GM21390 (cell line): ENCODE measurements at regions not wholly inside any gene's neighbourhood (a gene's known extent, or its start where the extent isn't known, plus 50 kb on each side); places are given as distances from the start of the nearest gene placed in this dataset.
"Not testable (repeated sequence)": the region's sequence is repeated elsewhere in the genome, so short reads cannot be mapped to it uniquely, and the experiment has no call there.

Experiments used
- ATAC-seq: cut with Tn5 transposase; IDR thresholded peaks from one replicate; pipeline ENCODE4 v1.9.1; 2021; ENCODE audit not compliant: unreplicated experiment

DNA sequence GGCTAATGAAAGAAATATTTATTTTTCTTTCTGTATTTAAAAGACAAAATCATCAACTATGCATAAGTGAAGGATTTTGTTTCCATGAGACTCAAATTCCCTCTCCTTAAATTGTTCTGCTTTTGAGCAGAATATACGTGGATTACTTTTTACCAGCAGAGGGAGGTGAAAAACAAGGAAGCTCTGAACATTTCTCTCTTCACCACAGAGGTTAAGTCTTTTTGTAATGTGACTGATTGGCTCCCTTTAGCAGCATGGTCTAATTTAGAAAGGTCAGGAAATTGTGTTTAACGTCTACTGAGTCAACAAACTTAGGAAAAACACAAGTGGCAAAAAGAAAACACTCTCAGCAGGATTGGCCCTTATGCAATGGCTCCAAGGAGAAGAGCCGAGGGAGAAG lies 55.1 kb upstream of the F9 start:
- no peak for ATAC-seq

DNA sequence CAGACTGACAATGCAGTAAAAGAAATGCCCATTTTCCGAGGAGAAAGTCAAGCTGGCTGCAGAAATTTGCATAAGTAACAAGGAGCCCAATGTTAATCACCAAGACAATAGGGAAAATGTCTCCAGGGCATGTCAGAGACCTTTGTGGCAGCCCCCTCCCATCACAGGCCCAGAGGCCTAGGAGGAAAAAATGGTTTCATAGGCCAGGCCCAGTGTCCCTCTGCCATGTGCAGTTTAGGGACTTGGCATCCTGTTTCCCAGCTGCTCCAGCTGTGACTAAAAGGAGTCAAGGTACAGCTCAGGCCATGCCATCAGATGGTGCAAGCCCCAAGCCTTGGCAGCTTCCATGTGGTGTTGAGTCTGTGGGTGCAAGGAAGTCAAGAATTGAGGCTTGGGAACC lies 68.6 kb upstream of the F9 start:
- not testable (repeated sequence) for ATAC-seq

DNA sequence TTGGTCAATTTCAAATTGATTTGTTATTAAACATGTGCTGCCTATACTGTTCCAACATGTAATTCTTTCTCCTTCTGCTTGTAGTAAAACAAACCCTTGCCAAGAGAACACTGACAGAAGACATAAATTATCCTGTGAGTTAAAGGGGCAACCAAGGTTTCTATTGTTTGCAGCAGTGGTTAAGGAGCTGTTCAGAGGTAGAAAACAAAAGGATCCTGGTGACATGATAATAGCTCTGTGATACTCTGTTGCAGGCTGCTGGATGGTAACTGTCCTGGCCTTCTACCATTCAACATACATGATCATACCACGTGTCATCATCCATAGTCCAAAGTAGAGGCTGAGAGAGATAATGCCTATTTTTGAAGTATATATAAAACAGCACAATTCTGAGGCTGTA lies 75.8 kb upstream of the F9 start:
- no peak for ATAC-seq

GRCh38 chrX:139448996-139449395 lies 81.5 kb upstream of the F9 start:
- no peak for ATAC-seq

GRCh38 chrX:139446832-139447231 lies 83.7 kb upstream of the F9 start:
- ATAC-seq, result no peak

- ATAC-seq, result no peak
Measured at GRCh38 chrX:139429913-139430312, 100.6 kb upstream of the F9 start.

GRCh38 chrX:139423186-139423585 lies 107.4 kb upstream of the F9 start:
- ATAC-seq, result no peak

DNA sequence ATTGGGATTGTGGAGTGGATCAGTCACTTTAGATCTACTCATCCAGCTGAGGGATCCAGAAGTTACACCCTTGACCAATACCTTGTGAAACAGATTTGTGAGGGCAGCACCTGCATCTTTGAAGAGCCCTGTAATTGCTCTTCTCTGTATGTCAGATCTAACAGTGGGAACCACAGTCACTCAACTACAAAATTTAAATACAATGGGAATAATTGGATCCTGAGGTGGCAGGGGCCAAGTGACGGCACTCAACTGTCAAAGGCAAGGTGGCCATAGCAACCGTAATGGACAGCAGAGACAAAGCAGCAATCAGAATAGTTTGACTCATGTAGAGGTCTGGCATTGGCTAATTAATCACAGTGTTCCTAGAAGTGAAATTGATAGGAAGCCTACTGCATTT lies 132.3 kb upstream of the F9 start:
- ATAC-seq, result not testable (repeated sequence)

DNA sequence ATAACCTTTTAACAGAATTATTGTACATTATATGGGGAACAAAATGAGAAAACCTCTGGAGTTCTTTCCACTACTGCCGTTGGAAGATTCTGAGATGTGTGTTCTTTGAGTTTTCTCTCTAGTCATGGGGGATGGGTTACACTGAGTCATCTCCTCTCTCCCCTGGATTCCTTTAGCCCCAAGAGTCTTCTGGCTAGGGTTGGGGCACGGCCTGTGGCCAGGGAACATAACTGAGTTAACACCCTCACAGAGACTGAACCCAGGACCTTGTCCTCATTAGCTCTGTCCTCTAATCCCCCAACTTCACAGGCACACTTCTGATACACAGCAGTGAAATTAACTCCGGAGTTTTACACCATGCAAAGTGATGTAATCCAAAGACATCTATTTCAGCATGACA lies 142.3 kb upstream of the F9 start:
- no peak for ATAC-seq

DNA sequence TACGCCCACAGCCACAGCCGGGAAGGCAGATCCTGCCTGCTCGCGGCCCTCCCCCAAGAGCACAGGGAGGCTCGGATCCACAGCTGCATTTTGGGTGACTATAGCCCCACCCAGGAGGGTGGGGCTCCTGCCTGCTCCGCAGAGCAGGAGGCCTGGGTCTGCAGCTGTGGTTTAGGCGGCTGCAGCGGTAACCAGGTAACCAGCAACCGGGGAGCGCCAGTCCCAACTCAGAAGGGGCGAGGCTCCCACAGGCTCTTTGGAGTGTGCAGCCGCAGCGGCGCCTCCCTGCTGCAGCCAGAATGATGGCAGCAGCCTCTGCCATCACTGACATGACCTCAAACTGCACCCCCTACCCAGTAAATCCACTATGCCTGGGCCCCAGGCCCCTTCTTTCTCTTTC lies 148.0 kb upstream of the F9 start:
- no peak for ATAC-seq

- not testable (repeated sequence) for ATAC-seq
Measured at GRCh38 chrX:139376547-139376946, 154.0 kb upstream of the F9 start.

DNA sequence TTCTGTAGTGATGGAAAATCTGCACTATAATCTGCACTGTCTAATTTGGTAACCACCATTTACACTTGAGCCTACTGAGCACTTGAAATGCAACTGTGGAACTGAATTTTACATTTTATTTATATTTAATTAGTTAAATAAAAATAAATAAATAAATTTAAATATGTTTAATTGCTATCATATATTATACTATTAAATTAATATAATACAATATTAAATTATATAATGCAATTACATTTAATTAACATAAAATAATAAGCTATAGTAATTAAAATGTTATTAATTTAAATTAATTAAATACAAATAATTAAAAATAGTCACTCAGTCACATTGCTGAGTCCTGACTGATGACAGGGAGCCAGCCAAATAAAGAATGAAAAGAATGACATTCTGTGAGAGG lies 170.2 kb upstream of the F9 start:
- ATAC-seq, result no peak

GRCh38 chrX:139342594-139342991 lies 187.9 kb upstream of the F9 start:
- ATAC-seq, result not testable (repeated sequence)

GRCh38 chrX:139341855-139342593 lies 188.5 kb upstream of the F9 start:
- ATAC-seq, result not testable (repeated sequence)

DNA sequence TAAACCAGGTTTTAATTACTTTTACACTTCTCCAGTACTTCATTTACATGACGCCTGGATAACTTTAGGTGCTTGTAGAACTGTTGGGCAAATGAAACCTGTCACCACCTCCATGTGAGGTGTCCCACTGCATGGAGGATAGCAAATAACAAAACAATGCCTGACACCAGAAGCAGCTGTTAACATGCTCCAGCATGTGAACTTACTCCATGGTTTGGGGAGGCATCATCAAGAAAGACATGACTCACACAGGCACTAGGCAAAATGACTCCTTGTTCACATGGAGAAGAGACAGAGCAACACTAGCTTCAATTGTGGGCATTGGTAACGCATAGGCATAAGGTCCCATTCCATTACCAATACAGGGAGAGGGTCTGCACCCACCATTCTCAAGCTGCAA lies 198.1 kb upstream of the F9 start:
- no peak for ATAC-seq

DNA sequence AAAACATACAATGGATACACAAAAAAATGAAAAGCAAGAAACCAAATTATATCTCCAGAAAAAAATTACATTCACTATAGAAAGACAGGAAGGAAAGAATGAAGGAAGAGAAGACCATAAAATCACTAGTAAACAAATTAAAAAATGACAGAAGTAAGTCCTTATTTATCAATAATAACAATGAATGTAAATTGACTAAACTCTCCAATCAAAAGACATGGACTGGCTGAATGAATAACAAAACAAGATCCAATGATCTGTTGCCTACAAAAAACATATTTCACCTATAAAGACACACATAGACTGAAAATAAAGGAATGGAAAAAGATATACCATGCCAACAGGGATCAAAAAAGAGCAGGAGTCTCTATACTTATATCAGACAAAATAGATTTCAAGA lies 203.2 kb upstream of the F9 start:
- no peak for ATAC-seq

- no peak for ATAC-seq
Measured at GRCh38 chrX:139324756-139325155, 205.8 kb upstream of the F9 start.

DNA sequence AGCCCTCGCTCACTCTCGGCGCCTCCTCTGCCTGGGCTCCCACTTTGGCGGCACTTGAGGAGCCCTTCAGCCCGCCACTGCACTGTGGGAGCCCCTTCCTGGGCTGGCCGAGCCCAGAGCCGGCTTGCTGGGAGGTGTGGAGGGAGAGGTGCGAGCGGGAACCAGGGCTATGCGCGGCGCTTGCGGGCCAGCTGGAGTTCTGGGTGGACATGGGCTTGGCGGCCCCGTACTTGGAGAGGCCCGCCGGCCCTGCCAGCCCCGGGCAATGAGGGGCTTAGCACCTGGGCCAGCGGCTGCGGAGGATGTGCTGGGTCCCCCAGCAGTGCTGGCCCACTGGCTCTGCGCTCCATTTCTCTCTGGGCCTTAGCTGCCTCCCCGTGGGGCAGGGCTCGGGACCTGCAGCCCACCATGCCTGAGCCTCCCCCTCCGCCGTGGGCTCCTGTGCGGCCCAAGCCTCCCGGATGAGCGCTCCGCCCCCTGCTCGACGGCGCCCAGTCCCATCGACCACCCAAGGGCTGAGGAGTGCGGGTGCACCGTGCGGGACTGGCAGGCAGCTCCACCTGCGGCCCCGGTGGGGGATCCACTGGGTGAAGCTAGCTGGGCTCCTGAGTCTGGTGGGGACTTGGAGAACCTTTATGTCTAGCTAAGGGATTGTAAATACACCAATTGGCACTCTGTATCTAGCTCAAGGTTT lies 209.7 kb upstream of the F9 start:
- not testable (repeated sequence) for ATAC-seq

DNA sequence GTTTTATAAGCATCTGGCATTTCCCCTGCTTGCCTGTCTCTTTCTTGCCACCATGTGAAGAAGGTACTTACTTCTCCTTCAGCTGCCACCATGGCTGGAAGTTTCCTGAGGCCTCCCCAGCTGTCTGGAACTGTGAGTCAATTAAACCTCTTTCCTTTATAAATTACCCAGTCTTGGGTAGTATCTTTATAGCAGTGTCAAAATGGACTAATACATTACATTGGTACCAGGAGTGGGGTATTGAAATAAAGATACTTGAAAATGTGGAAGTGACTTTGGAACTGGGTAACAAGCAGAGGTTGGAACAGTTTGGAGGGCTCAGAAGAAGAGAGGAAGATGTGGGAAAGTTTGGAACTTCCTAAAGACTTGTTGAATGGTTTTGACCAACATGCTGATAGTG lies 223.9 kb upstream of the F9 start:
- ATAC-seq, result not testable (repeated sequence)

GRCh38 chrX:139304471-139304870 lies 226.1 kb upstream of the F9 start:
- ATAC-seq, result no peak

GRCh38 chrX:139299309-139299708 lies 231.2 kb upstream of the F9 start:
- no peak for ATAC-seq

GRCh38 chrX:139298437-139298836 lies 232.1 kb upstream of the F9 start:
- no peak for ATAC-seq

DNA sequence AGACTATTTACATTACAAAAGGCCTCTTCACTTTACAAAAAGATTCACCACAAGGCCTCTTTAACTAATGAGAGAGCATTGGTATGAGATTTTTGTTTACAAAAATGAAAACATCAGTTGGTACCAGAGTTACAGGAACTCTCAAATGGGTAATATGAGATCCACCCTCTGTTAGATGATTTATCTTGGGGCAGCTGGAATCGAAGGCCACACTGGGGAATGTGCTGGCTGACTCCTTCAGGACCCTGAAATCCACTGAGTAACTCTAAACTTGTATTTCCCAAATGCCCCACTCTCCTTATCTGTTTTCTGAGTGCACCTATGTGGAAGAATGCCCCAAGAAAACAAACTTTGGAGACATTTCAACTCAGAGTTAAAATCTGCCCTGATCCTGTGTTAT lies 232.9 kb upstream of the F9 start:
- no peak for ATAC-seq
